Naive thymus-derived CD4-positive, alpha-beta T cell (primary cell): ENCODE measurements at regions not wholly inside any gene's neighbourhood (a gene's known extent, or its start where the extent isn't known, plus 50 kb on each side); places are given as distances from the start of the nearest gene placed in this dataset.

Source experiments
- ATAC-seq: fragments of 150-1000 bp; cut with Tn5 transposase; 2 replicates; pipeline ENCODE4 v1.10.0; 2021; ENCODE audit warnings: mild to moderate bottlenecking, moderate library complexity
- CTCF ChIA-PET: fragments of 350-600 bp; sonication (Branson Sonifier 250); formaldehyde crosslinking; loops from one replicate; lab custom pipeline; 2021; ENCODE audit warnings: antibody characterized with exemption; lab: Charles Lee
- POLR2A ChIA-PET: fragments of 350-600 bp; sonication (Branson Sonifier 250); formaldehyde crosslinking; loops from one replicate; lab custom pipeline; 2021; ENCODE audit warnings: antibody characterized with exemption, inconsistent platforms; lab: Charles Lee
- DNase-seq, 9 donors: peaks; one replicate each; pipeline versions ENCODE4 v3.0.0 to v3.0.0-alpha.2; 2020 to 2022; ENCODE audit warnings: mixed read lengths in 1 of 9
- H3K27ac ChIP-seq: one replicate; pipeline ENCODE4 v1.7.0; 2013; ENCODE audit warnings: mild to moderate bottlenecking, low read depth, low read length, moderate library complexity
- H3K27me3 ChIP-seq, 2 donors: one replicate each; pipeline ENCODE4 v1.7.0; 2013; ENCODE audit warnings: low read length in 2 of 2, mild to moderate bottlenecking in 2 of 2, moderate library complexity in 2 of 2; ENCODE audit not compliant: control insufficient read depth in 2 of 2, insufficient read depth in 2 of 2
- H3K36me3 ChIP-seq, 3 experiments: 1 replicate in 2 of 3; 2 replicates in 1 of 3; pipeline ENCODE4 v1.7.0; 2013; ENCODE audit warnings: low read length in 3 of 3, mild to moderate bottlenecking in 3 of 3, moderate library complexity in 1 of 3; ENCODE audit not compliant: insufficient read depth in 3 of 3, control insufficient read depth in 2 of 3
- H3K4me1 ChIP-seq, 2 donors: one replicate each; pipeline ENCODE4 v1.7.0; 2013; ENCODE audit warnings: low read length in 2 of 2, mild to moderate bottlenecking in 2 of 2, moderate library complexity in 1 of 2; ENCODE audit not compliant: control insufficient read depth in 2 of 2, insufficient read depth in 2 of 2
- H3K4me3 ChIP-seq: 2 replicates; pipeline ENCODE4 v1.7.0; 2013; ENCODE audit warnings: mild to moderate bottlenecking, low read length
- H3K9me3 ChIP-seq, 3 experiments: 1 replicate in 2 of 3; 2 replicates in 1 of 3; pipeline ENCODE4 v1.7.0; 2013; ENCODE audit warnings: low read length in 3 of 3; ENCODE audit not compliant: control insufficient read depth in 2 of 3
- H3K27ac Mint-ChIP-seq, 9 donors: one replicate each; pipeline ENCODE4 v1.8.0; 2020 to 2022; ENCODE audit warnings: mixed read lengths in 9 of 9, mild to moderate bottlenecking in 8 of 9, moderate library complexity in 5 of 9, inconsistent platforms in 2 of 9
- H3K27me3 Mint-ChIP-seq, 5 donors: one replicate each; pipeline ENCODE4 v1.8.0; 2021 to 2022; ENCODE audit warnings: mixed read lengths in 5 of 5, mild to moderate bottlenecking in 1 of 5
- H3K36me3 Mint-ChIP-seq, 5 donors: one replicate each; pipeline ENCODE4 v1.8.0; 2020 to 2022; ENCODE audit warnings: mixed read lengths in 5 of 5, mild to moderate bottlenecking in 3 of 5, inconsistent platforms in 1 of 5
- H3K4me1 Mint-ChIP-seq, 7 donors: one replicate each; pipeline ENCODE4 v1.8.0; 2020 to 2022; ENCODE audit warnings: mixed read lengths in 7 of 7, mild to moderate bottlenecking in 3 of 7, inconsistent platforms in 1 of 7
- H3K4me3 Mint-ChIP-seq, 10 donors: one replicate each; pipeline ENCODE4 v1.8.0; 2020 to 2022; ENCODE audit warnings: mild to moderate bottlenecking in 10 of 10, mixed read lengths in 10 of 10, moderate library complexity in 6 of 10, inconsistent platforms in 2 of 10
- H3K9me3 Mint-ChIP-seq, 11 donors: one replicate each; pipeline ENCODE4 v1.8.0; 2020 to 2022; ENCODE audit warnings: mixed read lengths in 11 of 11, mild to moderate bottlenecking in 4 of 11, inconsistent platforms in 1 of 11, moderate library complexity in 1 of 11
- intact Hi-C, 2 donors: fragments of 100-400 bp; cut with micrococcal nuclease; formaldehyde crosslinking; loops; one replicate each; pipeline ENCODE4 v1.15.1; 2023

- H3K27me3 Mint-ChIP-seq, result peaks cover 0 to 20% (median 4%) of the 10 kb centered on the region in 5 donors
- DNase-seq, result no peak
- Histone ChIP-seq H3K4me3 (no peak overlapping the region), H3K4me1 (no peaks in the 10 kb centered on the region), H3K27ac (no peak overlapping the region), H3K9me3 (no peaks in the 10 kb centered on the region), H3K27me3 (no peaks in the 10 kb centered on the region), H3K36me3 (no peaks in the 10 kb centered on the region)
- peaks cover 0 to 3% (median 0%) of the 10 kb centered on the region in 11 donors for H3K9me3 Mint-ChIP-seq
- ChIA-PET CTCF (interaction anchor here (0.6 kb wide), 1 partner anchor 1193 kb away, joined by 3 read pairs; no protein-coding TSS in a partner anchor), POLR2A (no interaction called here)
- intact Hi-C loops, result no loop called here
- H3K27ac Mint-ChIP-seq, result no peak overlapping the region
- no peak for ATAC-seq
- H3K36me3 Mint-ChIP-seq, result no peaks in the 10 kb centered on the region
- peaks cover 0 to 1% (median 0%) of the 10 kb centered on the region in 7 donors for H3K4me1 Mint-ChIP-seq
- H3K4me3 Mint-ChIP-seq, result no peak overlapping the region
Observed at GRCh38 chr22:47460861-47461260, 698.4 kb downstream of the TBC1D22A start.

- ATAC-seq, result no peak
- CTCF ChIA-PET, result interaction anchor here (0.6 kb wide), 1 partner anchor 1192 kb away, joined by 3 read pairs; no protein-coding TSS in a partner anchor
Observed at GRCh38 chr22:47460176-47460575, 697.7 kb downstream of the TBC1D22A start.

GRCh38 chr22:47458348-47458747, 695.9 kb downstream of the TBC1D22A start:
- DNase-seq, result no peak
- H3K4me1 ChIP-seq, result no peaks in the 10 kb centered on the region
- peaks cover 0 to 9% (median 0%) of the 10 kb centered on the region in 5 donors for H3K36me3 Mint-ChIP-seq
- H3K27me3 ChIP-seq, result no peaks in the 10 kb centered on the region
- H3K4me3 ChIP-seq, result no peak overlapping the region
- H3K9me3 ChIP-seq, result peaks cover 0 to 9% (median 0%) of the 10 kb centered on the region in 3 experiments
- H3K36me3 ChIP-seq, result no peaks in the 10 kb centered on the region
- intact Hi-C loops, result no loop called here
- ChIA-PET CTCF (no interaction called here), POLR2A (no interaction called here)
- ATAC-seq, result no peak
- H3K4me3 Mint-ChIP-seq, result no peak overlapping the region
- H3K27me3 Mint-ChIP-seq, result peaks cover 0 to 4% (median 0%) of the 10 kb centered on the region in 5 donors
- H3K27ac ChIP-seq, result no peak overlapping the region
- peaks cover 0 to 22% (median 10%) of the 10 kb centered on the region in 11 donors for H3K9me3 Mint-ChIP-seq
- no peak overlapping the region for H3K27ac Mint-ChIP-seq
- H3K4me1 Mint-ChIP-seq, result peaks cover 0 to 1% (median 0%) of the 10 kb centered on the region in 7 donors

More at GRCh38 chr22:47460176-47460575, 697.7 kb downstream of the TBC1D22A start:
- Mint-ChIP-seq H3K36me3 (peaks cover 0 to 4% (median 0%) of the 10 kb centered on the region in 5 donors), H3K4me3 (no peak overlapping the region), H3K9me3 (peaks cover 0 to 8% (median 2%) of the 10 kb centered on the region in 11 donors), H3K27ac (no peak overlapping the region), H3K4me1 (peaks cover 0 to 1% (median 0%) of the 10 kb centered on the region in 7 donors), H3K27me3 (peaks cover 0 to 16% (median 4%) of the 10 kb centered on the region in 5 donors)
- Histone ChIP-seq H3K36me3 (no peaks in the 10 kb centered on the region), H3K4me3 (no peak overlapping the region), H3K27me3 (no peaks in the 10 kb centered on the region), H3K9me3 (no peaks in the 10 kb centered on the region), H3K4me1 (no peaks in the 10 kb centered on the region), H3K27ac (no peak overlapping the region)
- intact Hi-C loops, result no loop called here
- POLR2A ChIA-PET, result no interaction called here
- no peak for DNase-seq

GRCh38 chr22:47457509-47458300, 695.3 kb downstream of the TBC1D22A start:
- peaks cover 0 to 6% (median 0%) of the 10 kb centered on the region in 5 donors for H3K27me3 Mint-ChIP-seq
- Histone ChIP-seq H3K4me3 (no peak overlapping the region), H3K27me3 (no peaks in the 10 kb centered on the region), H3K4me1 (no peaks in the 10 kb centered on the region), H3K36me3 (no peaks in the 10 kb centered on the region), H3K9me3 (peaks cover 0 to 9% (median 0%) of the 10 kb centered on the region in 3 experiments), H3K27ac (no peak overlapping the region)
- intact Hi-C loops, result no loop called here
- POLR2A ChIA-PET, result no interaction called here
- H3K9me3 Mint-ChIP-seq, result peaks cover 4 to 28% (median 12%) of the 10 kb centered on the region in 11 donors
- peaks cover 0 to 1% (median 0%) of the 10 kb centered on the region in 7 donors for H3K4me1 Mint-ChIP-seq
- H3K27ac Mint-ChIP-seq, result no peak overlapping the region
- ATAC-seq, result no peak
- peaks cover 0 to 9% (median 4%) of the 10 kb centered on the region in 5 donors for H3K36me3 Mint-ChIP-seq
- H3K4me3 Mint-ChIP-seq, result no peak overlapping the region
- CTCF ChIA-PET, result no interaction called here
- no peak for DNase-seq

- Histone ChIP-seq H3K4me3 (no peak overlapping the region), H3K27me3 (no peaks in the 10 kb centered on the region), H3K27ac (no peak overlapping the region), H3K36me3 (no peaks in the 10 kb centered on the region), H3K9me3 (peaks cover 0 to 9% (median 0%) of the 10 kb centered on the region in 3 experiments), H3K4me1 (no peaks in the 10 kb centered on the region)
- CTCF ChIA-PET, result no interaction called here
- Mint-ChIP-seq H3K4me1 (peaks cover 0 to 1% (median 0%) of the 10 kb centered on the region in 7 donors), H3K9me3 (peaks cover 4 to 28% (median 13%) of the 10 kb centered on the region in 11 donors), H3K36me3 (peaks cover 0 to 9% (median 4%) of the 10 kb centered on the region in 5 donors), H3K27ac (no peak overlapping the region), H3K27me3 (peaks cover 0 to 6% (median 0%) of the 10 kb centered on the region in 5 donors), H3K4me3 (no peak overlapping the region)
- ATAC-seq, result no peak
- POLR2A ChIA-PET, result no interaction called here
- intact Hi-C loops, result no loop called here
- no peak for DNase-seq
Observed at GRCh38 chr22:47457021-47457420, 694.6 kb downstream of the TBC1D22A start.

GRCh38 chr22:47456031-47456430, 693.6 kb downstream of the TBC1D22A start:
- Mint-ChIP-seq H3K4me3 (no peak overlapping the region), H3K27ac (no peak overlapping the region), H3K4me1 (peaks cover 0 to 1% (median 0%) of the 10 kb centered on the region in 7 donors), H3K36me3 (peaks cover 0 to 9% (median 4%) of the 10 kb centered on the region in 5 donors), H3K27me3 (peaks cover 0 to 10% (median 0%) of the 10 kb centered on the region in 5 donors), H3K9me3 (peaks cover 4 to 28% (median 13%) of the 10 kb centered on the region in 11 donors)
- Histone ChIP-seq H3K27ac (no peak overlapping the region), H3K27me3 (no peaks in the 10 kb centered on the region), H3K9me3 (peaks cover 0 to 9% (median 0%) of the 10 kb centered on the region in 3 experiments), H3K4me3 (no peak overlapping the region), H3K36me3 (no peaks in the 10 kb centered on the region), H3K4me1 (no peaks in the 10 kb centered on the region)
- DNase-seq, result no peak
- no peak for ATAC-seq
- POLR2A ChIA-PET, result no interaction called here
- CTCF ChIA-PET, result no interaction called here
- intact Hi-C loops, result no loop called here
